ENCODE measurements at regions not wholly inside any gene's neighbourhood (a gene's known extent, or its start where the extent isn't known, plus 50 kb on each side); places are given as distances from the start of the nearest gene placed in this dataset.
A peak's percentile ranks its signal among the peaks of the same experiment; 100 is the strongest.

- H3K4me3 ChIP-seq (ENCODE audit: low read depth, low read length): no peak overlapping the region
- TF ChIP-seq, protein P1, sequence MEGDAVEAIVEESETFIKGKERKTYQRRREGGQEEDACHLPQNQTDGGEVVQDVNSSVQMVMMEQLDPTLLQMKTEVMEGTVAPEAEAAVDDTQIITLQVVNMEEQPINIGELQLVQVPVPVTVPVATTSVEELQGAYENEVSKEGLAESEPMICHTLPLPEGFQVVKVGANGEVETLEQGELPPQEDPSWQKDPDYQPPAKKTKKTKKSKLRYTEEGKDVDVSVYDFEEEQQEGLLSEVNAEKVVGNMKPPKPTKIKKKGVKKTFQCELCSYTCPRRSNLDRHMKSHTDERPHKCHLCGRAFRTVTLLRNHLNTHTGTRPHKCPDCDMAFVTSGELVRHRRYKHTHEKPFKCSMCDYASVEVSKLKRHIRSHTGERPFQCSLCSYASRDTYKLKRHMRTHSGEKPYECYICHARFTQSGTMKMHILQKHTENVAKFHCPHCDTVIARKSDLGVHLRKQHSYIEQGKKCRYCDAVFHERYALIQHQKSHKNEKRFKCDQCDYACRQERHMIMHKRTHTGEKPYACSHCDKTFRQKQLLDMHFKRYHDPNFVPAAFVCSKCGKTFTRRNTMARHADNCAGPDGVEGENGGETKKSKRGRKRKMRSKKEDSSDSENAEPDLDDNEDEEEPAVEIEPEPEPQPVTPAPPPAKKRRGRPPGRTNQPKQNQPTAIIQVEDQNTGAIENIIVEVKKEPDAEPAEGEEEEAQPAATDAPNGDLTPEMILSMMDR (IDR thresholded peaks at IDR 0.05; ENCODE audit: low read depth, low read length): no peak
Measured at GRCh38 chr18:27763936-27764335, 413.0 kb downstream of the CDH2 start.

DNA sequence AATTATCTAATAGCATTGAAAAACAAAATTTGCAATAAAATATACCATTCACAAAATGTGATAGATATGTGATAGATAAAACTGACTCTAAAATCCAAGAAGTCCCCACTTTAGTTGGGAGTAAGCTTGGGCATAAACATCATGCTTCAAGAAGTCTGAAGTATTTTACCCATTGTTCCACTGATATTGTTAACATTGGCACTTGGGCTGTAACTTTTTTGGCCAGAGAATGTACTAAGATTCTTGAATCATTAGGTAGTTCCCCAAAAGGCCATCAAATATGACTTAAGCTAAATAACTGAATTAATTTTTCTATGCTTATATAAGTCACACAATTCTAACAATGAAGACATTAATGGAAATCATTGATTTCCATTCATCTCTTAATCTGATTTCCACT, 413.6 kb downstream of the CDH2 start:
- TF ChIP-seq, protein P1 (IDR thresholded peaks at IDR 0.05; ENCODE audit: low read depth, low read length): no peak
- H3K4me3 ChIP-seq (ENCODE audit: low read depth, low read length): no peak overlapping the region

GRCh38 chr18:27762054-27762453, 414.9 kb downstream of the CDH2 start:
- no peak overlapping the region for H3K4me3 ChIP-seq (ENCODE audit: low read depth, low read length)
- TF ChIP-seq, protein P1 (IDR thresholded peaks at IDR 0.05; ENCODE audit: low read depth, low read length): no peak

DNA sequence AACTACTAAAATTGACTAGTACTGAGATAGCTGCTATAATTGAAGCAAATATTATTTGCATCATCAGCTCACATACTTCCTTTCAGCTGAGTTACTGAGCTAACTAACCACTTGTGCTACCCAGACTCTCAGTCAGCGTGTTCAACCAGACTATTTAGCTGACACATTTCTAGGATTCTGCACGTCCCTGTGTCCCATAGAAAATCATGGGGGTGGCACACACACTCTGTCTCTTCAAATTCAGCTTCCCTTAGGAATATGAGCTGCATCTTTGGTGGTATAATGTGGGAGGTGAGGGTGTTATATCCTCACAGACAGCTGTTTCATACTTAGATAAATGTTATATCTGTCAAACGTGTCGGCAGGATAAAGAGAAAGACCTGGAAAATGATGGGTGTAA, 424.0 kb downstream of the CDH2 start:
- TF ChIP-seq, protein P1 (IDR thresholded peaks at IDR 0.05; ENCODE audit: low read depth, low read length): no peak

DNA sequence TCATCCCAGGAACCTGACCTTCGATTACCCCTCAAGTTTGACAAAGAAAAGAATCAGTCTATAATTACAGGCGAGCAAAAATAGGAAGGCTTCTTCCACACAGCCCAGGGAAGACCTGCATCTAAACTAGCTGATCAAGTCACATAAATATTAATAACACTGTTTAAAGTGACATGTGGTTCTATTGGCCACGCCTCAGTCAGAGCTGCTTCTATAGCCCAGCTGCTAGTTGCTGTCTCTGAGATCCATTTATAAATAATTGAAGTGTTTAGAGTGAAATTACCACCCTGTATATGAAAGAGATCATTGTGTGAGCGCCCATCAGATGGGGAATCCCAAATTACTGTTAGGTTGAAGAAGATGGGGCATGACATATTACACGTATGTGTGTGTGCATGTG, 426.0 kb downstream of the CDH2 start:
- TF ChIP-seq, protein P1 (IDR thresholded peaks at IDR 0.05; ENCODE audit: low read depth, low read length): no peak
- no peak overlapping the region for H3K4me3 ChIP-seq (ENCODE audit: low read depth, low read length)

More for the DNA sequence above, 424.0 kb downstream of the CDH2 start:
- H3K4me3 ChIP-seq (ENCODE audit: low read depth, low read length): no peak overlapping the region

DNA sequence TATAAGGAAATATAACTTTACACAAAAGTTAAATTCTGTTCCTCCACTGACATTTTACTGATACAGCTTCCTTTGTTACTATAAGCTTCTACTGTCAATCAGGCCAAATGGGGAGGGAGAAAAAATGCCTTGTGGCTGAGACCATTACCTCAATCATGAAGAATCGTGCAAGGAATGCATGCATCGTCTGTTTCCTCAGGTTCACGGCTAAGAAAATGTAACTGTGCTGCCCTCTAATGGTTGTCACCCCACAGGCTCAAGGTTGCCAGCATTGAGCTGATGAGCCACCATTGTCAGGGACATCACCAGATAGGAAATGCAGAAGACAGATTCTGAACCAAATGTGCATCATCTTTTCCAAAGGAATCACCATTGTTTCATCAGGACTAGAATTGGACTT, 426.9 kb downstream of the CDH2 start:
- TF ChIP-seq, protein P1 (IDR thresholded peaks at IDR 0.05; ENCODE audit: low read depth, low read length): peak; percentile 31

GRCh38 chr18:27749194-27749593, 427.7 kb downstream of the CDH2 start:
- TF ChIP-seq, protein P1 (IDR thresholded peaks at IDR 0.05; ENCODE audit: low read depth, low read length): no peak
- H3K4me3 ChIP-seq (ENCODE audit: low read depth, low read length): no peak overlapping the region

More for the DNA sequence above, 426.9 kb downstream of the CDH2 start:
- no peak overlapping the region for H3K4me3 ChIP-seq (ENCODE audit: low read depth, low read length)

Data from WI38 (cell line).